Mesendoderm (in vitro differentiated cells): ENCODE measurements at regions not wholly inside any gene's neighbourhood (a gene's known extent, or its start where the extent isn't known, plus 50 kb on each side); places are given as distances from the start of the nearest gene placed in this dataset.
"Not testable (repeated sequence)": the region's sequence is repeated elsewhere in the genome, so short reads cannot be mapped to it uniquely, and the experiment has no call there.

Experiments
- DNase-seq: peaks from one replicate; pipeline ENCODE4 v3.0.0; 2013
- H2AK5ac ChIP-seq: 2 replicates; pipeline ENCODE4 v1.6.1; 2013; ENCODE audit warnings: low read length, inconsistent platforms
- H2BK120ac ChIP-seq: 2 replicates; pipeline ENCODE4 v1.6.1; 2013; ENCODE audit warnings: low read depth, mild to moderate bottlenecking, low read length, moderate library complexity, mixed read lengths
- H2BK15ac ChIP-seq: replicated peaks from 2 replicates; pipeline ENCODE4 v1.6.1; 2013; ENCODE audit warnings: low read depth, mild to moderate bottlenecking, moderate library complexity
- H2BK5ac ChIP-seq: 2 replicates; pipeline ENCODE4 v1.6.1; 2013; ENCODE audit warnings: low read length, inconsistent platforms
- H3K18ac ChIP-seq: 2 replicates; pipeline ENCODE4 v1.6.1; 2013; ENCODE audit warnings: mild to moderate bottlenecking, low read length, mixed read lengths
- H3K23ac ChIP-seq: one replicate; pipeline ENCODE4 v1.6.1; 2013; ENCODE audit warnings: low read length
- H3K27ac ChIP-seq: 2 replicates; pipeline ENCODE4 v1.5.1; 2013; ENCODE audit warnings: low read depth, mild to moderate bottlenecking, inconsistent platforms, low read length, moderate library complexity
- H3K27me3 ChIP-seq: 2 replicates; pipeline ENCODE4 v1.6.1; 2013; ENCODE audit warnings: low read length, control low read depth, mild to moderate bottlenecking, inconsistent platforms; ENCODE audit not compliant: insufficient read depth, poor library complexity
- H3K36me3 ChIP-seq: 2 replicates; pipeline ENCODE4 v1.6.1; 2013; ENCODE audit warnings: low read length, inconsistent platforms; ENCODE audit not compliant: control insufficient read depth, insufficient read depth
- H3K4ac ChIP-seq: one replicate; pipeline ENCODE4 v1.6.1; 2013; ENCODE audit warnings: low read depth, mild to moderate bottlenecking, low read length, moderate library complexity
- H3K4me1 ChIP-seq: 2 replicates; pipeline ENCODE4 v1.6.1; 2013; ENCODE audit warnings: low read depth, low read length, inconsistent platforms; ENCODE audit not compliant: control insufficient read depth
- H3K4me2 ChIP-seq: 2 replicates; pipeline ENCODE4 v1.6.1; 2013; ENCODE audit warnings: low read length
- H3K4me3 ChIP-seq: 2 replicates; pipeline ENCODE4 v1.5.1; 2013; ENCODE audit warnings: mild to moderate bottlenecking, low read length
- H3K56ac ChIP-seq: one replicate; pipeline ENCODE4 v1.6.1; 2013; ENCODE audit warnings: low read length
- H3K79me1 ChIP-seq: 2 replicates; pipeline ENCODE4 v1.6.1; 2013; ENCODE audit warnings: low read length, inconsistent platforms
- H3K79me2 ChIP-seq: 2 replicates; pipeline ENCODE4 v1.6.1; 2013; ENCODE audit warnings: mild to moderate bottlenecking, low read length; ENCODE audit not compliant: control insufficient read depth, insufficient read depth
- H3K9ac ChIP-seq: 2 replicates; pipeline ENCODE4 v1.6.1; 2013; ENCODE audit warnings: low read length, inconsistent platforms
- H4K5ac ChIP-seq: one replicate; pipeline ENCODE4 v1.6.1; 2013; ENCODE audit warnings: low read length
- H4K8ac ChIP-seq: one replicate; pipeline ENCODE4 v1.6.1; 2013; ENCODE audit warnings: low read depth, mild to moderate bottlenecking, control low read depth, low read length, moderate library complexity
- WGBS: extraction: QIAGEN DNeasy Blood & Tissue Kit; methylation state at CpG from one replicate; pipeline ENCODE4 v1.1.7; 2013; ENCODE audit warnings: low lambda C conversion rate, missing lambda C conversion rate; ENCODE audit not compliant: insufficient coverage; ENCODE audit errors: extremely low coverage; 5-methylcytosine and 5-hydroxymethylcytosine counted together

DNA sequence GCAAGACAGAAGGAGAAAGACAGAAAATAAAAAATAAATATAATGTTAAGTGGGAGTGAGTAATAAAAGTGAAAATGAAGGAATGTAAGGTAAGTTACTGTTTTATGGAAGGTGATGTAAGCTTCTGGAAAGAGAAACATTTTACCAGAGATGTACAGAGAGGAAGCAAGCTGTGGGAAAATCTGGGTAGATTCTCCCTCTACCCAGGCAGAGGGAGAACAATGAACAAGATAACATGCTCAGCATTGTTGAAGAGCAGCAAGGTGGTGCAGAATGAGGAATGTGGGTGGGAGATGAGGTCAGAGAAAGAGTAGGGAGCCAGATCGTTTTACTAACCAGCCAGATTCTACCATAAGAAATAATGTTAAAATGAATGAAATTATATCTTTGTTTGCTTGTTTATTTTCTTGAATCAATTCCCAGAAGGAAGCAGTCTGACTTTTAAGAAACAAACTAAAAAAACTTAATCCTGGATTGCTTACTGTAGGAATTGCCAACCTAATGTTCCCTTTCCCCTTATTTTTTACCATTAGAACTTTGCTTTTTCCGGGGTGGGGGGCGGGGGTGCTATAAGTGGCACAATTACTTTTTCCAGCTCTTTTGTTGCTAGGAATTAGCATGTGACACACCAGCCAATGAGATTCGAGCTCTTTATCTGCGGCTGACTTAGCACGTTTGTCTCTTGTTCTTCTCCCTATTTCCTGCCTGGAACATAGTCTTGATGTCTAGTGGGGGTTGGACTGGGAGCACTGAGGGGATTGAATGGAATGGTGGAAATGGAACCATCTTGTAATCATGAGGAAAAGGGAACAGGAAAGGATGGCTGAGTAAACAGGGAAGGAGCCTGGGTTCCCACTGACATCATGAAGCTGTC, 356.7 kb downstream of the TMEM167A start:
- Histone ChIP-seq H4K8ac (no peak overlapping the region), H3K79me2 (no peaks in the 10 kb centered on the region), H3K4ac (no peak overlapping the region), H3K79me1 (no peaks in the 10 kb centered on the region), H3K4me1 (peaks cover 2% of the 10 kb centered on the region), H2BK120ac (no peak overlapping the region), H3K56ac (no peak overlapping the region), H3K27ac (no peak overlapping the region), H3K9ac (no peak overlapping the region), H2AK5ac (no peak overlapping the region), H2BK5ac (no peak overlapping the region), H3K36me3 (no peaks in the 10 kb centered on the region), H4K5ac (no peak overlapping the region), H3K27me3 (no peaks in the 10 kb centered on the region), H2BK15ac (no peak overlapping the region), H3K18ac (no peak overlapping the region), H3K4me3 (no peak overlapping the region), H3K4me2 (no peak overlapping the region), H3K23ac (no peak overlapping the region)
- DNase-seq, result peak; percentile 76
- no CpG with 5 or more reads among the region's 6 CpGs for WGBS

DNA sequence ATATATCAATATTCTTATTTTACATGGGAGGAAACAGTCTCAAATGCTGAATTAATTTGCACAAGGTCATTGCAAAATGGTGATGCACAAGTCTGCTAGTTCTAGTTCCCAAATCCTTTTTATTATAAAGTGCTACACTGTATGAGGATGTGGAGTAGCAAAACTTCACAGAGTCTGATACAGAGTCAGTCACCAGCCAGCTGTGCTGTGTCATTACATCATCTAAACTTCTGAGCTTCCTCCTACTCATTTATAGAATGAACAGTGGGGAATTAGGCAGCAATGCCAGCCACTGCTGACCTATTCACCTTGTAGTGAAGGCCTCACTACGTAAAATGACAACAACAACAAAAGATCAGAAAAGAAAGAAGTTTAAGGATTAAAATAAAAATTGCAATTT, 357.8 kb downstream of the TMEM167A start:
- H3K4me1 ChIP-seq, result peaks cover 2% of the 10 kb centered on the region
- H3K79me2 ChIP-seq, result no peaks in the 10 kb centered on the region
- no peak overlapping the region for H3K27ac ChIP-seq
- no peak overlapping the region for H3K4me2 ChIP-seq
- no peak overlapping the region for H4K8ac ChIP-seq
- no peak overlapping the region for H3K18ac ChIP-seq
- no peak overlapping the region for H2BK120ac ChIP-seq
- H2AK5ac ChIP-seq, result no peak overlapping the region
- H3K9ac ChIP-seq, result no peak overlapping the region
- no CpG with 5 or more reads among the region's 1 CpG for WGBS
- no peaks in the 10 kb centered on the region for H3K36me3 ChIP-seq
- no peak overlapping the region for H3K23ac ChIP-seq
- H3K79me1 ChIP-seq, result no peaks in the 10 kb centered on the region
- no peak overlapping the region for H2BK15ac ChIP-seq
- no peak overlapping the region for H3K4me3 ChIP-seq
- H3K27me3 ChIP-seq, result no peaks in the 10 kb centered on the region
- no peak overlapping the region for H3K56ac ChIP-seq
- DNase-seq, result no peak
- no peak overlapping the region for H4K5ac ChIP-seq
- H2BK5ac ChIP-seq, result no peak overlapping the region
- H3K4ac ChIP-seq, result no peak overlapping the region

DNA sequence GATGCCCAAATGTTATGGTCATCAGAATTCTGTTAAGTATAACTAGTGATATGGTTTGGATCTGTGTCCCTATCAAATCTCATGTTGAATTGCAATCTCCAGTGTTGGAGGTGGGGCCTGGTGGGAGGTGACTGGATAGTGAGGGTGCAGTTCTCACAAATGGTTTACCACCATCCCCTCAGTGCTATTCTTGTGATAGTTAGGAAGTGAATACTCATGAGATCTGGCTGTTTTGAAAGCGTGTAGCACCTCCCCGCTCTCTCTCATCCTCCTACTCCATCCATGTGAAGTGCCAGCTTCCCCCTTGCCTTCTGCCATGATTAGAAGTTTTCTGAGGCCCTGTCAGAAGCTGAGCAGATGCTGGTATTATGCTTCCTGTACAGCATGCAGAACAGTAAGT, 359.5 kb downstream of the TMEM167A start:
- H3K4me2 ChIP-seq, result no peak overlapping the region
- no peak overlapping the region for H2BK15ac ChIP-seq
- no peak overlapping the region for H3K27ac ChIP-seq
- H3K23ac ChIP-seq, result no peak overlapping the region
- H2BK120ac ChIP-seq, result no peak overlapping the region
- H3K27me3 ChIP-seq, result no peaks in the 10 kb centered on the region
- H2AK5ac ChIP-seq, result no peak overlapping the region
- WGBS, result no CpG with 5 or more reads among the region's 2 CpGs
- H4K5ac ChIP-seq, result no peak overlapping the region
- no peaks in the 10 kb centered on the region for H3K36me3 ChIP-seq
- no peak overlapping the region for H3K18ac ChIP-seq
- peaks cover 2% of the 10 kb centered on the region for H3K4me1 ChIP-seq
- no peak overlapping the region for H3K4me3 ChIP-seq
- H3K56ac ChIP-seq, result no peak overlapping the region
- H3K79me1 ChIP-seq, result no peaks in the 10 kb centered on the region
- H3K9ac ChIP-seq, result no peak overlapping the region
- H4K8ac ChIP-seq, result no peak overlapping the region
- H3K4ac ChIP-seq, result no peak overlapping the region
- no peak overlapping the region for H2BK5ac ChIP-seq
- no peaks in the 10 kb centered on the region for H3K79me2 ChIP-seq
- DNase-seq, result no peak

DNA sequence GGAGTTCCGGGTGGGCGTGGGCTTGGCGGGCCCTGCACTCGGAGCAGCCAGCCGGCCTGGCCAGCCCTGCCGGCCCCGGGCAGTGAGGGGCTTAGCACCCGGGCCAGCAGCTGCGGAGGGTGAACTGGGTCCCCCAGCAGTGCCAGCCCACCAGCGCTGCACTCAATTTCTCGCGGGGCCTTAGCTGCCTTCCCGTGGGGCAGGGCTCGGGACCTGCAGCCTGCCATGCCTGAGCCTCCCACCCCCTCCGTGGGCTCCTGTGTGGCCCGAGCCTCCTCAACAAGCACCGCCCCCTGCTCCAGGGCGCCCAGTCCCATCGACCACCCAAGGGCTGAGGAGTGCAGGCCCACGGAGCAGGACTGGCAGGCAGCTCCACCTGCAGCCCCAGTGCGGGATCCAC, 362.5 kb downstream of the TMEM167A start:
- not testable (repeated sequence) for H2BK5ac ChIP-seq, H3K4me1 ChIP-seq, H3K79me2 ChIP-seq, H3K56ac ChIP-seq, H4K5ac ChIP-seq, H3K4me3 ChIP-seq, DNase-seq, H3K27ac ChIP-seq, H3K27me3 ChIP-seq, H3K4me2 ChIP-seq, H3K23ac ChIP-seq, H2BK120ac ChIP-seq, H3K9ac ChIP-seq, H3K36me3 ChIP-seq, H2AK5ac ChIP-seq, H3K4ac ChIP-seq, H2BK15ac ChIP-seq, H3K79me1 ChIP-seq, H3K18ac ChIP-seq, H4K8ac ChIP-seq
- WGBS, result no CpG with 5 or more reads among the region's 21 CpGs

DNA sequence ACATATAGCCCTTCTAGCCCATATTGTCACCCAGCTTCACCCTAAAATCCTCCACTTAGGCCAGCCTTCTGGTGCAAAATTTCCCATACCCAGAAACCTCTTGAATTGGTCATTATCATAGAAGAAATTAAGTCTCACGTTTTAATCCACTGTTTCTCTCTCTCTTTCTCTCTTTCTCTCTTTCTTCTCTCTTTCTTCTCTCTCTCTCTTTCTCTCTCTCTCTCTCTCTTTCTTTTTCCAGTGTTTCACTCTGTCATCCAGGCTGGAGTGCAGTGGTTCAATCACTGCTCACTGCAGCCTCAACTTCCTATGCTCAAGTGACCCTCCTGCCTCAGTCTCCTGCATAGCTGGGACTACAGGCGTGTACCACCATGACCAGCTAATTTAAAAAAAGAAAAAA, 363.4 kb downstream of the TMEM167A start:
- Histone ChIP-seq H3K4ac (no peak overlapping the region), H3K4me3 (no peak overlapping the region), H4K5ac (no peak overlapping the region), H2BK120ac (no peak overlapping the region), H3K56ac (no peak overlapping the region), H3K23ac (no peak overlapping the region), H2AK5ac (no peak overlapping the region), H3K79me2 (no peaks in the 10 kb centered on the region), H2BK15ac (no peak overlapping the region), H3K27ac (no peak overlapping the region), H4K8ac (no peak overlapping the region), H3K9ac (no peak overlapping the region), H3K4me1 (no peaks in the 10 kb centered on the region), H3K79me1 (no peaks in the 10 kb centered on the region), H2BK5ac (no peak overlapping the region), H3K18ac (no peak overlapping the region), H3K27me3 (no peaks in the 10 kb centered on the region), H3K4me2 (no peak overlapping the region), H3K36me3 (no peaks in the 10 kb centered on the region)
- no peak for DNase-seq
- no CpG with 5 or more reads among the region's 2 CpGs for WGBS

DNA sequence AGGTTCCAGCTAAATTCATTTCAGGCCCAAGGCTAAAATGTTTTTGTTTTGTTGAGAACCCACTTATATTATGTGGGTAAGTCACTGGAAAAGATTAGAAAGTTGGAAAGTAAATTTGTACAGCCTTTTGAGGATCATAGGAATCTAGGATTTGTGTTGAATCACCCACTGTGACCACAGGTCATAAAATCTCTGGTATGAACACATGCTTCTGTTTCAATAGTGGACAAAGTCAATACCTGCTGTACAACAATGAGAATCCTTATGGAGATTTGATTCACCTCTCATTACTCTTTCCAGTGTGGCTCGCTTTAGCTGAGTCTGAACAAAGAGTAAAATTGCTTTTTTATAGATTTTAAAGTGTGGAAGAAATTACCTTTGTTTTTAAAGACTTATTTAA, 369.5 kb downstream of the TMEM167A start:
- Histone ChIP-seq H4K5ac (no peak overlapping the region), H3K4me3 (no peak overlapping the region), H3K4me2 (no peak overlapping the region), H3K79me1 (no peaks in the 10 kb centered on the region), H3K4ac (no peak overlapping the region), H3K27me3 (no peaks in the 10 kb centered on the region), H2AK5ac (no peak overlapping the region), H2BK15ac (no peak overlapping the region), H3K18ac (no peak overlapping the region), H4K8ac (no peak overlapping the region), H3K36me3 (no peaks in the 10 kb centered on the region), H2BK120ac (no peak overlapping the region), H2BK5ac (no peak overlapping the region), H3K4me1 (no peaks in the 10 kb centered on the region), H3K56ac (no peak overlapping the region), H3K9ac (no peak overlapping the region), H3K27ac (no peak overlapping the region), H3K23ac (no peak overlapping the region), H3K79me2 (no peaks in the 10 kb centered on the region)
- WGBS, result no CpG with 5 or more reads among the region's 1 CpG
- no peak for DNase-seq
